Tibial nerve (tissue), 4 donors: ENCODE measurements at regions not wholly inside any gene's neighbourhood (a gene's known extent, or its start where the extent isn't known, plus 50 kb on each side); places are given as distances from the start of the nearest gene placed in this dataset.

ENCODE experiments used
- DNase-seq, 2 donors: peaks; one replicate each; pipeline ENCODE4 v3.0.0-alpha.2; 2019; ENCODE audit warnings: low spot score in 2 of 2
- H3K27ac ChIP-seq, 4 donors: fragments of 200-600 bp; sonication (generic) in 3 of 4; one replicate each; pipeline ENCODE4 v1.5.1; 2017 to 2019; ENCODE audit warnings: mild to moderate bottlenecking in 1 of 4
- H3K27me3 ChIP-seq, 2 donors: fragments of 200-600 bp; sonication (generic) in 1 of 2; one replicate each; pipeline versions ENCODE4 v1.5.1 to v1.6.0; 2017 to 2019
- H3K36me3 ChIP-seq, 3 donors: fragments of 200-600 bp; sonication (generic); one replicate each; pipeline ENCODE4 v1.5.1; 2018 to 2019
- H3K4me1 ChIP-seq, 4 donors: fragments of 200-600 bp; sonication (generic) in 3 of 4; one replicate each; pipeline ENCODE4 v1.5.1; 2017 to 2019
- H3K4me3 ChIP-seq, 4 donors: fragments of 200-600 bp; sonication (generic) in 3 of 4; one replicate each; pipeline ENCODE4 v1.5.1; 2017 to 2019; ENCODE audit warnings: mild to moderate bottlenecking in 1 of 4, moderate library complexity in 1 of 4
- H3K9me3 ChIP-seq, 4 donors: fragments of 200-600 bp; sonication (generic) in 3 of 4; one replicate each; pipeline ENCODE4 v1.5.1; 2017 to 2019
- CTCF ChIP-seq, 5 experiments: fragments of 200-600 bp in 3 of 5; fragments of 450-650 bp in 2 of 5; sonication (generic) in 3 of 5; IDR thresholded peaks; one replicate each; pipeline ENCODE4 v1.5.1; 2016 to 2019; ENCODE audit warnings: antibody characterized with exemption in 5 of 5, mild to moderate bottlenecking in 3 of 5, moderate library complexity in 2 of 5
- EP300 ChIP-seq, 2 donors: sonication (generic); formaldehyde crosslinking; IDR thresholded peaks; one replicate each; pipeline ENCODE4 v1.6.1; 2017; ENCODE audit warnings: antibody characterized with exemption in 2 of 2, mild to moderate bottlenecking in 1 of 2
- POLR2A ChIP-seq, 2 donors: fragments of 450-650 bp; IDR thresholded peaks; one replicate each; pipeline ENCODE4 v1.6.1; 2017; ENCODE audit warnings: antibody characterized with exemption in 2 of 2, mild to moderate bottlenecking in 2 of 2, moderate library complexity in 2 of 2
- WGBS, 2 donors: methylation state at CpG; one replicate each; pipeline ENCODE4 v1.1.5; 2018; 5-methylcytosine and 5-hydroxymethylcytosine counted together

DNA sequence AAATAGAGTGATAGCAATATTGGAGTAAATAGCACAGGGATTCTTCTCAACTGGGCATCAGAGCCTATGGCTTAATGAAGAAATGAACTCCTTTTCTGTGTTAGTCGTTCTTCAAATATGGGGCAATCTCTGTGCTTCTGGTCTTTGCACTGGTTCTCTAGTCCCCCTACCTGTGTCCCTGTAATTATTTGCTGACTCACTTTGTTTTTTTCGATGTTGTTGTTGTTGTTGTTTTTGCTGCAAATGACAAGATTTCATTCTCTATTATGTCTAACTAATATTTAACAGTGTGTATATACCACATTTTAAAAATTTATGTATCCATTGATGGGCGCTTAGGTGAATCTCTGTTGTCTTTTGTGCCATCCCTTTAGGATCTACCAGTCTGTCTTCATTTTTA, 2137.8 kb upstream of the TENM3 start:
- DNase-seq: no peak
- Histone ChIP-seq H3K9me3 (no peaks in the 10 kb centered on the region), H3K4me3 (no peak overlapping the region), H3K4me1 (no peaks in the 10 kb centered on the region), H3K27me3 (no peaks in the 10 kb centered on the region), H3K36me3 (no peaks in the 10 kb centered on the region), H3K27ac (no peak overlapping the region)
- WGBS, 2 donors: 87 to 95% methylated on average over 3 of the region's 3 CpGs
- TF ChIP-seq POLR2A (IDR thresholded peaks at IDR 0.05): no peak
- no peak for TF ChIP-seq CTCF (IDR thresholded peaks at IDR 0.05)
- TF ChIP-seq EP300 (IDR thresholded peaks at IDR 0.05): no peak

GRCh38 chr4:180106122-180106521, 2137.1 kb upstream of the TENM3 start:
- no peaks in the 10 kb centered on the region for H3K4me1 ChIP-seq
- no peaks in the 10 kb centered on the region for H3K9me3 ChIP-seq
- H3K4me3 ChIP-seq: no peak overlapping the region
- H3K27ac ChIP-seq: no peak overlapping the region
- no peaks in the 10 kb centered on the region for H3K27me3 ChIP-seq
- WGBS, 2 donors: 77 to 84% methylated on average over 2 of the region's 2 CpGs
- TF ChIP-seq CTCF (IDR thresholded peaks at IDR 0.05) (no peak), EP300 (IDR thresholded peaks at IDR 0.05) (no peak), POLR2A (IDR thresholded peaks at IDR 0.05) (no peak)
- no peaks in the 10 kb centered on the region for H3K36me3 ChIP-seq
- DNase-seq: no peak

DNA sequence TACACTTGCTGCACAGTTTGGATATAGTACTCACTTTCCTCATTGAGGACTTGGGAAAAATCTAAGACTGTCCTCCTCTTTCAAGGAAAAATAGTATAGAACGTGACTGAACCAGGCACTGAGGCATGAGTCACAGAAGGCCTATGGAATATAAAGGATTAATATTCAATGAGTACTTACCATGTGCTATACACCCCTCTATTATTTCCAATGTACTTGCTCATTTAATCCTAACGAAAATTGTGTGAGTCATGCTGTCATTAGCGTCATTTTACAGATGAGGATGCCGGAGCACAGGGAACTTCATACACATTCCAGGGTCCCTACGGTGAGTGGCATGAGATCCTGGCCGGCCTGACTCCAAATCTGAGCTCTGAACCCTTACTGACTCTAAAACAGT, 2136.2 kb upstream of the TENM3 start:
- Histone ChIP-seq H3K27me3 (no peaks in the 10 kb centered on the region), H3K4me1 (no peaks in the 10 kb centered on the region), H3K27ac (no peak overlapping the region), H3K36me3 (no peaks in the 10 kb centered on the region), H3K9me3 (no peaks in the 10 kb centered on the region), H3K4me3 (no peak overlapping the region)
- TF ChIP-seq EP300 (IDR thresholded peaks at IDR 0.05): no peak
- no peak for TF ChIP-seq POLR2A (IDR thresholded peaks at IDR 0.05)
- TF ChIP-seq CTCF (IDR thresholded peaks at IDR 0.05): no peak
- DNase-seq: no peak
- 76 to 79% methylated on average over 6 of the region's 6 CpGs for WGBS, 2 donors

DNA sequence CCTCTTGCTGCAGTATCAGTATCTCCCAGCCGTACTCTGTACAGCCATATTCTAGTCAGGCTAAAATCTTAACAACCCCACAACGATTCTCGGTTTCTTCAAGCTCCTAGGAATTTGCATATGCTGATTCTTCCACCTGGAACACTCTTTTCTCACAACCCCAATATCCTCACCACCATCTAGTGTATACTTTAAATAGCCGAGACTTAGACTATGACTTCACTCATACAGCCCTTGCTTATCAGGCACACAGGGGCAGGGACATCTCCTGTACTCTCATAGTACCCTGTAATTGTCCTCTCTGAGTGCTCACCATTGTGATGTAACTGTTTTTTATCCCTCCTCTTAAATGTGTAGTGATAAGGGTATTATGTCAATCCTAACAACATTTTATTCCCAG, 2126.4 kb upstream of the TENM3 start:
- Histone ChIP-seq H3K27me3 (no peaks in the 10 kb centered on the region), H3K27ac (no peak overlapping the region), H3K36me3 (no peaks in the 10 kb centered on the region), H3K4me3 (no peak overlapping the region), H3K9me3 (no peaks in the 10 kb centered on the region), H3K4me1 (no peaks in the 10 kb centered on the region)
- no peak for DNase-seq
- TF ChIP-seq CTCF (IDR thresholded peaks at IDR 0.05) (no peak), POLR2A (IDR thresholded peaks at IDR 0.05) (no peak), EP300 (IDR thresholded peaks at IDR 0.05) (no peak)
- 88 to 91% methylated on average over 4 of the region's 4 CpGs for WGBS, 2 donors

GRCh38 chr4:180120068-180120467, 2123.1 kb upstream of the TENM3 start:
- WGBS, 2 donors: 71 to 80% methylated on average over 3 of the region's 3 CpGs
- Histone ChIP-seq H3K27me3 (no peaks in the 10 kb centered on the region), H3K9me3 (no peaks in the 10 kb centered on the region)

More at GRCh38 chr4:180120068-180120467, 2123.1 kb upstream of the TENM3 start:
- Histone ChIP-seq H3K4me3 (no peak overlapping the region), H3K4me1 (no peaks in the 10 kb centered on the region), H3K27ac (no peak overlapping the region), H3K36me3 (no peaks in the 10 kb centered on the region)
- TF ChIP-seq POLR2A (IDR thresholded peaks at IDR 0.05) (no peak), CTCF (IDR thresholded peaks at IDR 0.05) (no peak), EP300 (IDR thresholded peaks at IDR 0.05) (no peak)
- DNase-seq: no peak
